Mesenchymal stem cell (in vitro differentiated cells and primary cell): ENCODE measurements at regions not wholly inside any gene's neighbourhood (a gene's known extent, or its start where the extent isn't known, plus 50 kb on each side); places are given as distances from the start of the nearest gene placed in this dataset.

Source experiments
- DNase-seq: peaks from one replicate; pipeline ENCODE4 v3.0.0-alpha.2; 2013
- H2AFZ ChIP-seq: one replicate; pipeline ENCODE4 v1.6.1; 2013; ENCODE audit warnings: low read depth, mild to moderate bottlenecking, control low read depth, inconsistent platforms, low read length, moderate library complexity
- H2AK5ac ChIP-seq: 2 replicates; pipeline ENCODE4 v1.6.1; 2013; ENCODE audit warnings: low read length, moderate library complexity, mild to moderate bottlenecking, inconsistent platforms; ENCODE audit not compliant: severe bottlenecking
- H2BK120ac ChIP-seq: one replicate; pipeline ENCODE4 v1.6.1; 2013; ENCODE audit warnings: low read depth, mild to moderate bottlenecking, inconsistent platforms, low read length, moderate library complexity
- H2BK12ac ChIP-seq, 2 experiments: one replicate each; pipeline ENCODE4 v1.6.1; 2013; ENCODE audit warnings: inconsistent platforms in 2 of 2, low read length in 2 of 2, mild to moderate bottlenecking in 2 of 2, moderate library complexity in 2 of 2, control low read depth in 1 of 2
- H2BK15ac ChIP-seq: one replicate; pipeline ENCODE4 v1.6.1; 2013; ENCODE audit warnings: mild to moderate bottlenecking, low read depth, inconsistent platforms; ENCODE audit not compliant: poor library complexity, severe bottlenecking
- H2BK5ac ChIP-seq: 2 replicates; pipeline ENCODE4 v1.6.1; 2013; ENCODE audit warnings: low read depth, mild to moderate bottlenecking, low read length, control low read depth, inconsistent platforms; ENCODE audit not compliant: poor library complexity, severe bottlenecking
- H3K14ac ChIP-seq, 2 experiments: one replicate each; pipeline ENCODE4 v1.6.1; 2013; ENCODE audit warnings: inconsistent platforms in 2 of 2, low read length in 2 of 2, control low read depth in 1 of 2, mild to moderate bottlenecking in 1 of 2, moderate library complexity in 1 of 2
- H3K18ac ChIP-seq, 2 experiments: one replicate each; pipeline ENCODE4 v1.6.1; 2013; ENCODE audit warnings: inconsistent platforms in 2 of 2, low read length in 2 of 2, control low read depth in 1 of 2, low read depth in 1 of 2, mild to moderate bottlenecking in 1 of 2
- H3K23ac ChIP-seq, 2 experiments: one replicate each; pipeline ENCODE4 v1.6.1; 2013; ENCODE audit warnings: inconsistent platforms in 2 of 2, low read length in 2 of 2, mild to moderate bottlenecking in 2 of 2, moderate library complexity in 2 of 2, control low read depth in 1 of 2
- H3K27ac ChIP-seq: 2 replicates; pipeline ENCODE4 v1.5.1; 2013; ENCODE audit warnings: mild to moderate bottlenecking, moderate library complexity, low read length, control low read depth, inconsistent platforms; ENCODE audit not compliant: poor library complexity, severe bottlenecking
- H3K27me3 ChIP-seq, 2 experiments: 2 replicates each; pipeline versions ENCODE4 v1.6.1 to v1.7.0; 2013; ENCODE audit warnings: low read length in 2 of 2, mild to moderate bottlenecking in 2 of 2, moderate library complexity in 2 of 2, control low read depth in 1 of 2, inconsistent platforms in 1 of 2; ENCODE audit not compliant: control insufficient read depth in 1 of 2, insufficient read depth in 1 of 2
- H3K36me3 ChIP-seq, 2 experiments: 2 replicates each; pipeline versions ENCODE4 v1.6.1 to v1.7.0; 2013; ENCODE audit warnings: low read length in 2 of 2, control low read depth in 1 of 2, inconsistent platforms in 1 of 2, low read depth in 1 of 2, mild to moderate bottlenecking in 1 of 2; ENCODE audit not compliant: insufficient read depth in 2 of 2, control insufficient read depth in 1 of 2
- H3K4ac ChIP-seq, 2 experiments: one replicate each; pipeline ENCODE4 v1.6.1; 2013; ENCODE audit warnings: inconsistent platforms in 2 of 2, low read length in 2 of 2, mild to moderate bottlenecking in 2 of 2, moderate library complexity in 2 of 2, control low read depth in 1 of 2, low read depth in 1 of 2
- H3K4me1 ChIP-seq: 2 replicates; pipeline ENCODE4 v1.6.1; 2013; ENCODE audit warnings: low read depth, low read length, control low read depth; ENCODE audit not compliant: control insufficient read depth, insufficient read depth
- H3K4me2 ChIP-seq: 2 replicates; pipeline ENCODE4 v1.6.1; 2013; ENCODE audit warnings: low read length, mild to moderate bottlenecking, inconsistent platforms; ENCODE audit not compliant: poor library complexity, severe bottlenecking
- H3K4me3 ChIP-seq, 2 experiments: 2 replicates each; pipeline versions ENCODE4 v1.5.1 to v1.7.0; 2013; ENCODE audit warnings: low read length in 2 of 2, mild to moderate bottlenecking in 2 of 2, control low read depth in 1 of 2, low read depth in 1 of 2; ENCODE audit not compliant: insufficient read depth in 1 of 2
- H3K79me1 ChIP-seq: replicated peaks from 2 replicates; pipeline ENCODE4 v1.6.1; 2013; ENCODE audit warnings: mild to moderate bottlenecking, control low read depth, low read length, inconsistent platforms; ENCODE audit not compliant: poor library complexity, severe bottlenecking
- H3K9ac ChIP-seq: 2 replicates; pipeline ENCODE4 v1.7.0; 2013; ENCODE audit warnings: mild to moderate bottlenecking, low read length, moderate library complexity
- H3K9me3 ChIP-seq: 2 replicates; pipeline ENCODE4 v1.7.0; 2013; ENCODE audit warnings: mild to moderate bottlenecking, low read length; ENCODE audit not compliant: control insufficient read depth
- H4K8ac ChIP-seq: one replicate; pipeline ENCODE4 v1.6.1; 2013; ENCODE audit warnings: inconsistent platforms, mild to moderate bottlenecking, low read length, moderate library complexity
- H4K91ac ChIP-seq: one replicate; pipeline ENCODE4 v1.6.1; 2013; ENCODE audit warnings: mild to moderate bottlenecking, low read length, inconsistent platforms
- WGBS: methylation state at CpG from one replicate; pipeline ENCODE4 v1.1.7; 2013; ENCODE audit warnings: mixed read lengths; 5-methylcytosine and 5-hydroxymethylcytosine counted together

GRCh38 chr21:16832791-16833190, 680.1 kb upstream of the CXADR start:
- no peaks in the 10 kb centered on the region for H3K79me1 ChIP-seq

GRCh38 chr21:16834791-16835190, 678.1 kb upstream of the CXADR start:
- Histone ChIP-seq H3K4me2 (no peak overlapping the region), H2BK15ac (no peak overlapping the region), H4K91ac (no peak overlapping the region), H3K4me3 (no peak overlapping the region), H3K9ac (no peak overlapping the region), H3K23ac (no peak overlapping the region), H3K14ac (no peak overlapping the region), H2AK5ac (no peak overlapping the region), H3K4me1 (no peaks in the 10 kb centered on the region), H3K36me3 (no peaks in the 10 kb centered on the region), H2BK120ac (no peak overlapping the region), H3K9me3 (no peaks in the 10 kb centered on the region), H2BK12ac (no peak overlapping the region), H3K27ac (no peak overlapping the region), H2AFZ (no peak overlapping the region), H3K79me1 (no peaks in the 10 kb centered on the region), H2BK5ac (no peak overlapping the region), H4K8ac (no peak overlapping the region), H3K18ac (no peak overlapping the region), H3K27me3 (no peaks in the 10 kb centered on the region), H3K4ac (no peak overlapping the region)
- DNase-seq, result no peak
- 86% methylated on average over 1 of the region's 1 CpG for WGBS

More at GRCh38 chr21:16832791-16833190, 680.1 kb upstream of the CXADR start:
- H2AK5ac ChIP-seq, result no peak overlapping the region
- no peak overlapping the region for H2BK12ac ChIP-seq
- no peak overlapping the region for H3K4me2 ChIP-seq
- no peak overlapping the region for H2BK15ac ChIP-seq
- no peak overlapping the region for H3K4me3 ChIP-seq
- no peaks in the 10 kb centered on the region for H3K9me3 ChIP-seq
- H4K91ac ChIP-seq, result no peak overlapping the region
- no peak overlapping the region for H2AFZ ChIP-seq
- H4K8ac ChIP-seq, result no peak overlapping the region
- H3K14ac ChIP-seq, result no peak overlapping the region
- no peak overlapping the region for H3K4ac ChIP-seq
- H3K27ac ChIP-seq, result no peak overlapping the region
- H3K27me3 ChIP-seq, result no peaks in the 10 kb centered on the region
- H3K4me1 ChIP-seq, result no peaks in the 10 kb centered on the region
- no peak overlapping the region for H3K23ac ChIP-seq
- no peak overlapping the region for H3K9ac ChIP-seq
- no peaks in the 10 kb centered on the region for H3K36me3 ChIP-seq
- no peak overlapping the region for H2BK5ac ChIP-seq
- no peak for DNase-seq
- H3K18ac ChIP-seq, result no peak overlapping the region
- H2BK120ac ChIP-seq, result no peak overlapping the region

- Histone ChIP-seq H3K23ac (no peak overlapping the region), H2BK15ac (no peak overlapping the region), H2BK120ac (no peak overlapping the region), H2AK5ac (no peak overlapping the region), H3K27ac (no peak overlapping the region), H3K18ac (no peak overlapping the region), H2AFZ (no peak overlapping the region), H2BK12ac (no peak overlapping the region), H4K91ac (no peak overlapping the region), H3K36me3 (no peaks in the 10 kb centered on the region), H3K79me1 (no peaks in the 10 kb centered on the region), H3K9ac (no peak overlapping the region), H3K9me3 (no peaks in the 10 kb centered on the region), H3K4me3 (no peak overlapping the region), H3K14ac (no peak overlapping the region), H3K4me2 (no peak overlapping the region), H3K27me3 (no peaks in the 10 kb centered on the region), H3K4ac (no peak overlapping the region), H2BK5ac (no peak overlapping the region), H4K8ac (no peak overlapping the region), H3K4me1 (no peaks in the 10 kb centered on the region)
- no peak for DNase-seq
These were observed 675.5 kb upstream of the CXADR start for GRCh38 chr21:16837321-16837720.

GRCh38 chr21:16837721-16838120, 675.1 kb upstream of the CXADR start:
- no peaks in the 10 kb centered on the region for H3K4me1 ChIP-seq
- no peak overlapping the region for H3K4ac ChIP-seq
- H3K27me3 ChIP-seq, result no peaks in the 10 kb centered on the region
- 93% methylated on average over 2 of the region's 2 CpGs for WGBS
- no peak overlapping the region for H3K4me3 ChIP-seq
- no peak for DNase-seq
- H3K36me3 ChIP-seq, result no peaks in the 10 kb centered on the region
- no peak overlapping the region for H4K8ac ChIP-seq
- H2AK5ac ChIP-seq, result no peak overlapping the region
- H2BK12ac ChIP-seq, result no peak overlapping the region
- no peaks in the 10 kb centered on the region for H3K79me1 ChIP-seq
- no peak overlapping the region for H3K23ac ChIP-seq
- H2BK120ac ChIP-seq, result no peak overlapping the region
- no peaks in the 10 kb centered on the region for H3K9me3 ChIP-seq
- H4K91ac ChIP-seq, result no peak overlapping the region
- H2BK5ac ChIP-seq, result no peak overlapping the region
- no peak overlapping the region for H2AFZ ChIP-seq
- no peak overlapping the region for H3K4me2 ChIP-seq
- H3K9ac ChIP-seq, result no peak overlapping the region
- H2BK15ac ChIP-seq, result no peak overlapping the region
- H3K18ac ChIP-seq, result no peak overlapping the region
- H3K14ac ChIP-seq, result no peak overlapping the region
- no peak overlapping the region for H3K27ac ChIP-seq
